Tibial nerve (tissue), 4 donors: ENCODE measurements at regions not wholly inside any gene's neighbourhood (a gene's known extent, or its start where the extent isn't known, plus 50 kb on each side); places are given as distances from the start of the nearest gene placed in this dataset.
"Not testable (repeated sequence)": the region's sequence is repeated elsewhere in the genome, so short reads cannot be mapped to it uniquely, and the experiment has no call there.

Experiments
- CTCF ChIP-seq, 5 experiments: fragments of 200-600 bp in 3 of 5; fragments of 450-650 bp in 2 of 5; sonication (generic) in 3 of 5; IDR thresholded peaks; one replicate each; pipeline ENCODE4 v1.5.1; 2016 to 2019; ENCODE audit warnings: antibody characterized with exemption in 5 of 5, mild to moderate bottlenecking in 3 of 5, moderate library complexity in 2 of 5
- EP300 ChIP-seq, 2 donors: sonication (generic); formaldehyde crosslinking; IDR thresholded peaks; one replicate each; pipeline ENCODE4 v1.6.1; 2017; ENCODE audit warnings: antibody characterized with exemption in 2 of 2, mild to moderate bottlenecking in 1 of 2

GRCh38 chr10:10759806-10760205, 257.9 kb upstream of the CELF2 start:
- TF ChIP-seq CTCF, EP300 (IDR thresholded peaks at IDR 0.05): not testable (repeated sequence)
